ENCODE measurements at regions not wholly inside any gene's neighbourhood (a gene's known extent, or its start where the extent isn't known, plus 50 kb on each side); places are given as distances from the start of the nearest gene placed in this dataset.

GRCh38 chr7:41142904-41143473, 559.9 kb downstream of the INHBA start:
- TF ChIP-seq CTCF (IDR thresholded peaks at IDR 0.05) (no peak), EZH2 (IDR thresholded peaks at IDR 0.05; ENCODE audit: borderline replicate concordance, insufficient read depth, low read depth, low read length, poor library complexity, severe bottlenecking) (no peak)
